H1 (cell line): ENCODE measurements at regions not wholly inside any gene's neighbourhood (a gene's known extent, or its start where the extent isn't known, plus 50 kb on each side); places are given as distances from the start of the nearest gene placed in this dataset.

ENCODE experiments used
- CTCF ChIA-PET: fragments of 300-600 bp; sonication (Branson Sonifier 250); formaldehyde crosslinking; loops from one replicate; lab custom pipeline; 2021; ENCODE audit not compliant: partially characterized antibody; lab: Charles Lee
- POLR2A ChIA-PET: fragments of 300-600 bp; sonication (Branson Sonifier 250); formaldehyde crosslinking; loops from one replicate; lab custom pipeline; 2021; ENCODE audit warnings: inconsistent platforms; ENCODE audit not compliant: partially characterized antibody; lab: Charles Lee
- DNase-seq, 2 experiments: peaks; one replicate each; pipeline versions ENCODE4 v3.0.0 to v3.0.0-alpha.2; 2010 to 2022; ENCODE audit warnings: low spot score in 2 of 2, low read depth in 1 of 2, mixed read lengths in 1 of 2
- FAIRE-seq: peaks from 2 replicates; lab custom pipeline; 2011; peaks lifted over from hg19 to GRCh38; lab: Jason Lieb, UNC
- H2AFZ ChIP-seq: 2 replicates; pipeline ENCODE4 v1.8.1; 2012; ENCODE audit warnings: low read length, inconsistent platforms
- H2AK5ac ChIP-seq: 2 replicates; pipeline ENCODE4 v1.6.1; 2013; ENCODE audit warnings: low read depth, low read length
- H2BK120ac ChIP-seq: replicated peaks from 2 replicates; pipeline ENCODE3; 2013; ENCODE audit warnings: low read depth, low read length, inconsistent platforms
- H2BK12ac ChIP-seq: 2 replicates; pipeline ENCODE4 v1.6.1; 2013; ENCODE audit warnings: low read depth, low read length
- H2BK15ac ChIP-seq: 2 replicates; pipeline ENCODE4 v1.6.1; 2013; ENCODE audit warnings: low read length
- H2BK20ac ChIP-seq: 2 replicates; pipeline ENCODE4 v1.6.1; 2013; ENCODE audit warnings: low read length
- H2BK5ac ChIP-seq: 2 replicates; pipeline ENCODE4 v1.6.1; 2013; ENCODE audit warnings: low read depth, low read length
- H3K14ac ChIP-seq: 2 replicates; pipeline ENCODE4 v1.6.1; 2013; ENCODE audit warnings: inconsistent platforms; ENCODE audit not compliant: insufficient read length
- H3K18ac ChIP-seq: 2 replicates; pipeline ENCODE4 v1.6.1; 2013; ENCODE audit warnings: low read length; ENCODE audit errors: extremely low read depth
- H3K23ac ChIP-seq: 2 replicates; pipeline ENCODE4 v1.6.1; 2013; ENCODE audit warnings: inconsistent platforms; ENCODE audit not compliant: insufficient read length
- H3K23me2 ChIP-seq: 2 replicates; pipeline ENCODE4 v1.6.1; 2013; ENCODE audit warnings: low read depth, low read length
- H3K27ac ChIP-seq: 2 replicates; pipeline ENCODE4 v1.6.1; 2011; ENCODE audit warnings: low read depth, low read length, inconsistent platforms
- H3K27me3 ChIP-seq, 4 experiments: replicated peaks in 1 of 4; 1 replicate in 1 of 4; 2 replicates in 3 of 4; pipeline versions ENCODE4 v1.6.1 to v1.8.1; 2011 to 2013; ENCODE audit warnings: low read length in 3 of 4, mild to moderate bottlenecking in 3 of 4, inconsistent platforms in 2 of 4, mixed read lengths in 2 of 4, moderate library complexity in 1 of 4; ENCODE audit not compliant: control insufficient read depth in 3 of 4, insufficient read depth in 3 of 4; ENCODE audit errors: extremely low read depth in 1 of 4
- H3K36me3 ChIP-seq, 4 experiments: 2 replicates each; pipeline versions ENCODE4 v1.6.1 to v1.8.1; 2011 to 2013; ENCODE audit warnings: mild to moderate bottlenecking in 4 of 4, low read length in 3 of 4, moderate library complexity in 2 of 4, control low read depth in 1 of 4, inconsistent platforms in 1 of 4; ENCODE audit not compliant: insufficient read depth in 4 of 4, control insufficient read depth in 2 of 4
- H3K4ac ChIP-seq: replicated peaks from 2 replicates; pipeline ENCODE3; 2013; ENCODE audit warnings: low read length, low read depth, mixed read lengths, inconsistent platforms; ENCODE audit not compliant: insufficient read length
- H3K4me1 ChIP-seq, 4 experiments: replicated peaks in 1 of 4; 1 replicate in 1 of 4; 2 replicates in 3 of 4; pipeline versions ENCODE4 v1.6.1 to v1.8.1; 2011 to 2013; ENCODE audit warnings: low read length in 3 of 4, inconsistent platforms in 2 of 4, mixed read lengths in 1 of 4; ENCODE audit not compliant: insufficient read depth in 4 of 4, control insufficient read depth in 3 of 4
- H3K4me2 ChIP-seq, 2 experiments: 2 replicates each; pipeline versions ENCODE4 v1.6.1 to v1.8.1; 2011 to 2013; ENCODE audit warnings: low read depth in 2 of 2, low read length in 2 of 2, control low read depth in 1 of 2, inconsistent platforms in 1 of 2, mild to moderate bottlenecking in 1 of 2; ENCODE audit not compliant: insufficient read depth in 1 of 2
- H3K4me3 ChIP-seq, 4 experiments: fragments of 200-600, 300-600 bp in 1 of 4; sonication (generic), shearing (Covaris generic), sonication (Bioruptor Twin) in 1 of 4; 2 replicates each; pipeline versions ENCODE4 v1.5.1 to v1.8.1; 2011 to 2016; ENCODE audit warnings: low read length in 4 of 4, low read depth in 3 of 4, control low read depth in 2 of 4, inconsistent platforms in 2 of 4, mild to moderate bottlenecking in 2 of 4, mixed read lengths in 1 of 4, moderate library complexity in 1 of 4; ENCODE audit not compliant: insufficient read depth in 2 of 4; ENCODE audit errors: extremely low read depth in 1 of 4
- H3K56ac ChIP-seq: replicated peaks from 2 replicates; pipeline ENCODE3; 2013; ENCODE audit warnings: low read depth, mild to moderate bottlenecking, mixed read lengths, low read length, inconsistent platforms; ENCODE audit not compliant: insufficient read length
- H3K79me1 ChIP-seq: 2 replicates; pipeline ENCODE4 v1.6.1; 2013; ENCODE audit warnings: low read depth, low read length, control low read depth
- H3K79me2 ChIP-seq, 2 experiments: 2 replicates each; pipeline versions ENCODE4 v1.6.1 to v1.8.1; 2012 to 2013; ENCODE audit warnings: low read length in 2 of 2, mild to moderate bottlenecking in 2 of 2, inconsistent platforms in 1 of 2; ENCODE audit not compliant: insufficient read depth in 2 of 2, control insufficient read depth in 1 of 2
- H3K9ac ChIP-seq, 4 experiments: replicated peaks in 1 of 4; 1 replicate in 1 of 4; 2 replicates in 3 of 4; pipeline versions ENCODE4 v1.6.1 to v1.8.1; 2011 to 2013; ENCODE audit warnings: low read depth in 3 of 4, low read length in 3 of 4, control low read depth in 2 of 4, mild to moderate bottlenecking in 2 of 4, moderate library complexity in 2 of 4, inconsistent platforms in 1 of 4; ENCODE audit errors: extremely low read depth in 1 of 4
- H3K9me3 ChIP-seq, 2 experiments: 2 replicates each; pipeline versions ENCODE4 v1.6.1 to v1.8.1; 2012 to 2013; ENCODE audit warnings: mild to moderate bottlenecking in 2 of 2, moderate library complexity in 2 of 2, control low read depth in 1 of 2, inconsistent platforms in 1 of 2, low read depth in 1 of 2, low read length in 1 of 2, mixed read lengths in 1 of 2; ENCODE audit not compliant: insufficient read depth in 2 of 2
- H4K20me1 ChIP-seq, 2 experiments: replicated peaks in 1 of 2; 2 replicates each; pipeline versions ENCODE3 to v1.8.1; 2011 to 2013; ENCODE audit warnings: inconsistent platforms in 2 of 2, low read length in 2 of 2, mild to moderate bottlenecking in 1 of 2; ENCODE audit not compliant: insufficient read depth in 2 of 2, control insufficient read depth in 1 of 2
- H4K5ac ChIP-seq: 2 replicates; pipeline ENCODE4 v1.6.1; 2013; ENCODE audit warnings: low read length, low read depth, mixed read lengths, inconsistent platforms; ENCODE audit not compliant: insufficient read length
- H4K8ac ChIP-seq: 2 replicates; pipeline ENCODE4 v1.8.0; 2013; ENCODE audit warnings: mild to moderate bottlenecking, moderate library complexity, low read length, inconsistent platforms; ENCODE audit not compliant: insufficient read depth; ENCODE audit errors: extremely low read depth
- H4K91ac ChIP-seq: replicated peaks from 2 replicates; pipeline ENCODE3; 2013; ENCODE audit warnings: low read length, mixed read lengths, inconsistent platforms; ENCODE audit not compliant: insufficient read length
- CEBPB ChIP-seq: IDR thresholded peaks from 2 replicates; pipeline ENCODE4 v1.6.1; 2012; ENCODE audit warnings: low read depth, low read length
- EZH2 ChIP-seq: fragments of 200-600 bp; sonication (generic); IDR thresholded peaks from 2 replicates; pipeline ENCODE4 v1.7.1; 2012; ENCODE audit warnings: low read depth, mild to moderate bottlenecking, moderate library complexity, low read length, inconsistent platforms; ENCODE audit not compliant: severe bottlenecking
- KDM1A ChIP-seq: fragments of 200-600, 300-600 bp; sonication (generic); IDR thresholded peaks from 2 replicates; pipeline ENCODE4 v1.7.1; 2016; ENCODE audit warnings: mild to moderate bottlenecking, low read length, borderline replicate concordance
- PHF8 ChIP-seq: fragments of 200-600 bp; sonication (generic); conservative IDR thresholded peaks from 2 replicates; pipeline ENCODE4 v1.7.1; 2012; ENCODE audit warnings: low read depth, mild to moderate bottlenecking, inconsistent platforms, low read length, moderate library complexity
- SRF ChIP-seq: IDR thresholded peaks from 2 replicates; pipeline ENCODE4 v1.6.1; 2011; ENCODE audit warnings: mild to moderate bottlenecking, low read depth, low read length, moderate library complexity
- WGBS, 2 experiments: shearing (Covaris generic) in 1 of 2; methylation state at CpG; one replicate each; pipeline versions ENCODE4 v1.1.6 to v1.1.7; 2013 to 2015; ENCODE audit warnings: low lambda C conversion rate in 2 of 2, mixed read lengths in 2 of 2, inconsistent platforms in 1 of 2, low coverage in 1 of 2, missing lambda C conversion rate in 1 of 2; ENCODE audit not compliant: insufficient replicate concordance in 2 of 2, insufficient coverage in 1 of 2, insufficient read length in 1 of 2; ENCODE audit errors: extremely low coverage in 1 of 2, missing lambda C conversion rate in 1 of 2; 5-methylcytosine and 5-hydroxymethylcytosine counted together

GRCh38 chr16:6932871-6933385 lies 399.7 kb upstream of the RBFOX1 start:
- no peak overlapping the region for H4K8ac ChIP-seq
- no peak overlapping the region for H3K4me3 ChIP-seq
- no peaks in the 10 kb centered on the region for H4K20me1 ChIP-seq
- 93% methylated on average over 5 of the region's 5 CpGs; no CpG with 5 or more reads in 1 of the 2 experiments for WGBS, 2 experiments
- TF ChIP-seq CEBPB (no peak), KDM1A (no peak), SRF (no peak), EZH2 (no peak), PHF8 (no peak)
- H3K4me1 ChIP-seq = no peaks in the 10 kb centered on the region; a peak in 2 of 7 replicates
- H3K79me2 ChIP-seq = no peaks in the 10 kb centered on the region
- no peak overlapping the region for H2AK5ac ChIP-seq
- H3K9ac ChIP-seq = no peak overlapping the region
- H2AFZ ChIP-seq = no peak overlapping the region
- no peak for FAIRE-seq
- no peaks in the 10 kb centered on the region for H3K79me1 ChIP-seq
- H2BK20ac ChIP-seq = no peak overlapping the region
- H3K9me3 ChIP-seq = no peaks in the 10 kb centered on the region
- H2BK12ac ChIP-seq = no peak overlapping the region
- no peak overlapping the region for H2BK15ac ChIP-seq
- no peaks in the 10 kb centered on the region for H3K36me3 ChIP-seq
- no peak for DNase-seq
- no peaks in the 10 kb centered on the region for H3K23me2 ChIP-seq
- no peak overlapping the region for H3K56ac ChIP-seq
- no peak overlapping the region for H3K4me2 ChIP-seq
- ChIA-PET POLR2A (no interaction called here), CTCF (no interaction called here)
- no peak overlapping the region for H4K91ac ChIP-seq
- H2BK120ac ChIP-seq = no peak overlapping the region
- no peak overlapping the region for H3K18ac ChIP-seq
- H3K27ac ChIP-seq = no peak overlapping the region
- H2BK5ac ChIP-seq = no peak overlapping the region
- no peak overlapping the region for H4K5ac ChIP-seq
- no peak overlapping the region for H3K23ac ChIP-seq
- H3K4ac ChIP-seq = no peak overlapping the region
- no peaks in the 10 kb centered on the region for H3K27me3 ChIP-seq
- no peak overlapping the region for H3K14ac ChIP-seq
